T47D (cell line): ENCODE measurements at regions not wholly inside any gene's neighbourhood (a gene's known extent, or its start where the extent isn't known, plus 50 kb on each side); places are given as distances from the start of the nearest gene placed in this dataset.

ENCODE experiments used
- DNase-seq, 2 experiments: peaks; one replicate each; pipeline versions ENCODE4 v3.0.0 to v3.0.0-alpha.2; 2011 to 2012; ENCODE audit warnings: low read depth in 1 of 2, low spot score in 1 of 2
- JUND ChIP-seq: IDR thresholded peaks from 2 replicates; pipeline ENCODE4 v1.6.1; 2012; ENCODE audit warnings: low read depth
- in situ Hi-C: cut with HindIII; loops from 2 replicates; pipeline ENCODE4 v1.10.0; 2016; ENCODE audit warnings: low sequenced_read_pairs, low pct_unique_long_range_greater_than_20kb

DNA sequence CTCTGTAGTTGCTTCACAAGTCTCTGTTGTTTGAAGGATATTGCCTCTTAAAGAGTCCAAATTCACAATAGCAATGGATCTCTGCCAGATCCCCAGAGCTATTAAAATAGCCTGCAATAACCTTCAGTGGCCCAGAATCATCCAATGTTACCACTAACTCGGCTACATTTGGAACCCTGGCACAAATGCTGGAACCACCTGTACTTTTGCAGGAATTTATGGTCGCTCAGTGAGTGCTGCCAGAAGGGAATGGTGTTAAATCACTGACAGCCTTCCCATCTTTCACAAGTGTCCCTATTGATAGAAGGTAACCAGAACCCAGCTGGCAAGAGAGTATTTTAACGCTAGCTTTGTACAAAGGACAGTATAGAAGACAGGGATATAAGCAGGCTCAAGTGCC, 298.8 kb upstream of the PLSCR5 start:
- in situ Hi-C loops: no loop called here
- DNase-seq: no peak
- no peak for TF ChIP-seq JUND

DNA sequence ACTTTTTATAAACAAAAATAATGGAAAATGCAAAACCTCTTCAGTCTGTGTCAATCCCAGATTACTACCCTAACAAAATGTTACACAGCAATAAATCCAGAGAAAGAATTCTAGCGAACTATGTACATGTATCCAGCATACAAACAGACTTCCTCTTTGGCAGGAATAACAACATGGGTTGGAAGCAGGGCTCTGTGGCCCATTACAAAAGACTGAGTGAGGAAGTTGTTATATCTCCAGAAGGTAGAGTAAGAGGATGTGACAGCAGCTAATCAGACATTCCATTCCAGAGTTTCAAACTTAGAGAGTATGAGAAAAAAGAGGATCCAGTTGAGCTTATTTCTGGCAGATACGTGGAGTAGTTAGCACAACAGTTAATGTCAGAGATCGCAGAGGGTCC, 294.0 kb upstream of the PLSCR5 start:
- in situ Hi-C loops: no loop called here
- TF ChIP-seq JUND: no peak
- DNase-seq: no peak

DNA sequence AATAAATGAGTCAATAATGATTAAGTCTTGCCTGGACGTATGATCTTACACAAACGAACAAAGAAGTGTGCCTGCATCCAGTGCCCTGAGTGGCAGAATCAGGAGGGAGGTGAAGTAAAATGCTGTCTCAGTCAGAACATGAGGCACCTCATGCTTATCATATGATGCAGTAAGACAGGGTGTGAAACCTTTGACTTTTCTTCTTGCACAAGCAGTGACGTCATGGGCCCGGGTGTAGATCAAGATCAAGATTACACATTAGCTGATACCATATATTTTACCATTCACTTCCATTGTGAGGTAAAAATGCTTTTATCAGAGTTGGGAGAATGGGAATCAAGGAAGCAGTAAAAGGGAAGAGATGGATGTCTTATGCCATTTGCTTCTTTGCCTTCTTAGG, 291.6 kb upstream of the PLSCR5 start:
- in situ Hi-C loops: no loop called here
- TF ChIP-seq JUND: no peak
- no peak for DNase-seq

DNA sequence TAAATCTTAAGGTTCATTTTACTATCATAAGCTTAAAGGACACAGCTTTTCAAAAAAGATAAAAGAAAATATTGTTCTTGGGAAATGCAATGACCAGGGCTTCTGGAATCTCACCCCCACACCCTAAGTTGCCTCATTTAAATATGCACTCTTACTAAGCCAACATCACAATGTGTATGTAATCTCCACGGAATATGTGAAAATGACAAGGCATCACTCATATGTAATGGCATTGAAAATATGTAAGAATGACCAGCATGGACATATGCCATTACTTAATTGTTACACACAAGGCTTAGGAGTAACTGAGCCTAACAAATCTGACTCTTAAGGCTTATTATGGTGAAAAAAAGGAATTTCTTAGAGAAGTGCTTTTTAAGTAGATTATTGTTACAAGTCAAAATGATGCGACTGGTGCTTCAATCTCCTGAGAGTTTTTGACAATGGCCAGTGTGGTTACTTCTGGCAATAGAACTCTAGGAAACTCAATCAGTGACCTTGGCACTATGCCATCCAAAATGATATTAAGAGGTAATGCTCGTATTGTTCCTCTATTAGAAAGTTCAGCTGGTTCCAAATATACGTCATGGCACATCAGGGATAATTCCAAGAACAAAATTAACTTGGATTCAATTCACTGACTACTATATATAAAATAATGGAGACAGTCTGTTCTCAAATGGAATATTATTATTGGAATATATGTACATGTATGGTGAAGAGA, 290.0 kb upstream of the PLSCR5 start:
- TF ChIP-seq JUND: no peak
- no peak for DNase-seq
- in situ Hi-C loops: no loop called here

DNA sequence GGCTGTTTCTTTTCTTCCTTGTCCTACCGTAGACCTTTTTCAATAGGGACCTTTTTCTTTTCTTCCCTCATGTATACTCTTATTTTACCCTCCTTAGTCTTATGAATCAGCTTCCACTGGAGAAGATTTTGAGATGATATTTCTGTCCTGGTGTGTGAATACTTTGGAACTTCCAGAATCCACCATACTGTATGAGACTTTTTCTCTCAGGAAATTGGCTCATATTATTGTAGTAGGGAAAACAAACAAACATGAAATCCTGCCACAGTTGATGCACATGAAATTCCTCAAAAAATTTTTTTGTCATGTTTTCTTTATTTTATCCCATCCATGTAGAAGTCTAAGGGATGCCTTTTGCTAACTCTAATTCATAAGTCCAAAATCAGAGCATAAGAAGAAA, 289.3 kb upstream of the PLSCR5 start:
- no peak for DNase-seq
- TF ChIP-seq JUND: no peak
- in situ Hi-C loops: no loop called here

DNA sequence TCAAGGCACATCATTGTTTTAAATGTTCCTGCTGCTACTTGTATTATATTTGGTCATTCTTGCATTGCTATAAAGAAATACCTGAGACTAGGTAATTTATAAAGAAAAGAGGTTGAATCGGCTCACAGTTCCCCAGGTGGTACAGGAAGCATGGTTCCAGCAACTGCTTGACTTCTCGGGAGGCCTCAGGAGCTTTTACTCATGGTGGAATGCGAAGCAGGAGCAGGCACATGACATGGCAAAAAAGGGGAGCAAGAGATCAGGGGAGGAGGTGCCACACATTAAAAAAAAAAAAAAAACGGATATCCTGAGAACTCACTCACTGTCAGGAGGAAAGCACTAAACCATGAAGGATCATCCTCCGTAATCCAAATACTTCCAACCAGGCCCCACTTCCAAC, 286.9 kb upstream of the PLSCR5 start:
- no peak for TF ChIP-seq JUND
- DNase-seq: no peak
- in situ Hi-C loops: no loop called here

DNA sequence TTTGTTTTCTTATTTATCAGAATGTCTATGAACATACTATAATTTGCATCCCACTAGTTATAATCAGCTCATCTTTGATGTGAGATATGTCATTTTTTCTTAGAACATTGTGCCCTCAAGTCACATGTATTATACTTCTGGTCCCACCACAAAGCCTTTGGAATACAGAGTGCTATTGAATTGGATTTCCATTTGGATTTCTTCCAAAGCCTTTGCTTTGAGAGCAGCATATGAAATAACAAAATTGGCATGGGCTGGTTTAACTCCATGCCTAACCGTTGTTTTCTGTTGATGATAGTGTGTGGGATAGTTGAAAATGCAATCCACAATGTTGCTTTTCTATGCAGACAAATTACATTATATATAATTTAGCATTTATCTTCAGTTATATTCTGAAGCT, 284.5 kb upstream of the PLSCR5 start:
- DNase-seq: no peak
- in situ Hi-C loops: no loop called here
- TF ChIP-seq JUND: no peak

DNA sequence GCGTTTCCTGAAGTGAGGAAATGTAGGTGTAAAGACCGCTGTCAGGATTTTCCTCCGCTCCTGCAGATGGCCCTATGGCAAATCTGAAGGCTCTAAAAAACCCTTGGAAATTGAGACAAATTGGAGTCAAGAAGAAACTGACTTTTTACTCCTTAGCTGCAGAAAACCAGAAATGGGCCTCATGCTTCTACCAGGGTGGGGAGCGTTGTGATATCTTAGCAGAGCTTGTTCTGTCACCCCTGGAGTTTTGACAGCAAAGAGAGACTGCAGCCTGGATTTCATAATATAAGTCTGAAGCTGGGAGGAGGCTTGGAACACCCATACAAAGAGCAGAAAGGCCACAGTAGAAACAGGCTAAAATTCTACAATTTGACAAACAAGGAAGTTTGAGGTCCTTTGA, 283.0 kb upstream of the PLSCR5 start:
- no peak for DNase-seq
- in situ Hi-C loops: no loop called here
- TF ChIP-seq JUND: no peak

DNA sequence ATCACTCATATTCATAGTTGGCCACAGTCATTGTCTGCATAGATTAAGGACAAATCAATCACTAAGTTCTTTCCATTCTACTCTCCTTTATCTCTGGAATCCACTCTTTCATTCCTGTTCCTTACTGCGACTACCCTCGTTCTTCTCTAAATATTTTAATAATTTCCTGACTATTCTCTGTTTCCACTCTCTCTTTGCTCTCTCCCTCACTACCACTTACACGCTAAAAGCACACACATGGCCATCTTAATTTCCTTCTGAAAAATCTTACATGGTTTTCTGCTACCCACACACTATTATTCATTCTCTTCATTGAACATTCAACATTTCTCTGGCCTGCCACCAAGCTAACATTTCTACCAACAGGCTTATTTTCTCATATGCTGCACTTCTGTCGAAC, 279.6 kb upstream of the PLSCR5 start:
- DNase-seq: no peak
- in situ Hi-C loops: no loop called here
- TF ChIP-seq JUND: no peak

DNA sequence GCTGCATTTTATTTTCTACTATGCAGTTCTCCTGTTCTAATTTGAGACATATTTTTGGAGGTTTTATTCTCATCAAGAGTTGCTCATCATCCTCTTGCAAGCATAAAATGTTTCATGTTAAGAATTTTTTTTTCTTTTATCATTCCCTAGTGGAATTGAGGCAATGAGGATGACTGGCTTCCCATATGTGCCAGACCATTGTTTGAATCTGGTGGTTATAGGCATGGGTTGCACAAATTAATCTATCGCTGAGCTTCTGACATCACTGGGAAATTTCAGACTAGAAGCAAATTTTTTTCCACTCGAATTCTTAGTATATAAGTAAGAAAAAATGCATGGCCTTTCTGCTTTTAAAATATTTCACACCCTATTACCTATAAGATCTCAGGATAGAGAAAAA, 279.1 kb upstream of the PLSCR5 start:
- DNase-seq: no peak
- TF ChIP-seq JUND: no peak
- in situ Hi-C loops: no loop called here

DNA sequence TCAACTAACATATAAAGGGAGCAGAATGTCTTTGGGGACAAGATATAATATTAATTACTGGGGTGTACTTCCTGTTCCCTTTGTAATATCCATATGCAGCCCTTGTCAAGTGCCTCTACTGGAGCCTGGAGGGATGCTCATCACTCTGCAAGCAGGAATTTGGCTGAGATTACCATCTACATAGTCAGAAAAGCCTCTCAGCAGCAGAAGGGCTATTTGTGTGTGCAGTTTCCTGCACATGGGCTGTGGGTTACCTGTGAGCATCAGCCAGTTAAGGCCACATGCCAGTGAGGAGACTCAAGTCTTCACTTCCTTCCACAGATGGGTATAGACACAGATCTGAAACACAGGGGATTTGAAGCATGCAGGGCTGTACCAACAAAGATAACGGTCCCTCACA, 278.1 kb upstream of the PLSCR5 start:
- in situ Hi-C loops: no loop called here
- no peak for TF ChIP-seq JUND
- DNase-seq: peak in 1 of 2 experiments; percentile 9

DNA sequence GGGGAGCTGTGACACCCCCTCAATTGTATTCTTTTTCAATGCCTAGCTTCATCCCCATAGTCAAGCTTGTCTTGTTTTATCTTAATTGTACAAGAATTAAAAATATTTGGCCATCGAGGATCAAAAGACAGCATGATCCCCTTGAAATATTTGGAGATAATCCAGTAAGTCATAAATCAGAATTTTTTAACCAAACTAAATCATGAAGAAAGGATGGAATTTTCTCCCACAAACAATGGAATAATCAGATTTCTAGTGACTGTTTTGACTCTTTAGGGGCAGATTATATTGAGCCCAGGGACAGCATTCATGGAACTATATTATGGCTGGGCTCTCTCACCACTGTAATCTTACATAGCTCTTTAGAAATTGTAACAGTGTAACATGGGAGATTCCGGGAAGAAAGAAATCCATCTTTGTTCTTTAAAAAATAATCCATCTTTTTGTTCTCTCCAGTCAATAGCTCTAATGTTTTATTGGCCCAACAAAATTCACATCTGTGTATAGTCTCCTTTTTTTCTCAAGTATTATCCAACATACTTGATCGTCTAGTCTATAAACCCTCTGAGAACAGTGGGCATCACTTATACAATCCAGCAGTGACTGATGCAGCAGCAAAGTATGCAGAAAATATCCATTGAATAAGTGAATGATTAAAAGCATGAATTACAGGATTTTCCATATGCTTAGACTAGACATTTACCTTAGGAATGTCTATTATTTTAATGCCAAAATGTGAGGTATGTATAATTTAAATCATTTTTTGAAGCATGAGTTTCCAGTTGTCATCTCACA, 277.0 kb upstream of the PLSCR5 start:
- in situ Hi-C loops: no loop called here
- DNase-seq: no peak

DNA sequence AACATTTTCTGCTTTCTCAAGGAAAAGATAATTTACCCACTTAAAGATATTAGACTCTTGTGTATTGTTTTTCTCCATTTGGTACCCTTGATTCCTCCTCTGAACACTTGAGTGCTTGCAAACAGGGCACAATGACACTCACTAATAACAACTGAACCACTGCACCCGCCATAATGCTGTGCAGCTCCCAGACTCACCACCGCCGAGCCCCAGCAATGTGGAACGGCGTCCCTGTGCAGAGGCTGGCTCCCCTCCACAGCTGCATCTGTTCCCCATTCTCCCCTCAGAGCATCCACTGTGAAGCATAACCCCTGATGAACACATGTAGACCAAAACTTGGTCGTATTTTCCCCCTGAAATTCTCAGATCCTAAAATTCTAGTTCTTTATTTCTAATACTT, 276.2 kb upstream of the PLSCR5 start:
- DNase-seq: no peak
- no peak for TF ChIP-seq JUND
- in situ Hi-C loops: no loop called here

More for the DNA sequence above, 277.0 kb upstream of the PLSCR5 start:
- no peak for TF ChIP-seq JUND
